Glutamatergic neuron (in vitro differentiated cells): ENCODE measurements at regions not wholly inside any gene's neighbourhood (a gene's known extent, or its start where the extent isn't known, plus 50 kb on each side); places are given as distances from the start of the nearest gene placed in this dataset.

ENCODE experiments used
- DNase-seq: peaks from one replicate; pipeline ENCODE4 v3.0.0; 2022
- H3K27ac Mint-ChIP-seq: one replicate; pipeline ENCODE4 v1.8.0; 2020; ENCODE audit warnings: mild to moderate bottlenecking, mixed read lengths, inconsistent platforms; ENCODE audit not compliant: unreplicated experiment
- H3K27me3 Mint-ChIP-seq: one replicate; pipeline ENCODE4 v1.8.0; 2020; ENCODE audit warnings: mild to moderate bottlenecking, moderate library complexity, mixed read lengths, inconsistent platforms; ENCODE audit not compliant: unreplicated experiment
- H3K36me3 Mint-ChIP-seq: one replicate; pipeline ENCODE4 v1.8.0; 2020; ENCODE audit warnings: mild to moderate bottlenecking, mixed read lengths, inconsistent platforms; ENCODE audit not compliant: unreplicated experiment
- H3K4me1 Mint-ChIP-seq: one replicate; pipeline ENCODE4 v1.8.0; 2020; ENCODE audit warnings: mild to moderate bottlenecking, low read depth, mixed read lengths, inconsistent platforms; ENCODE audit not compliant: unreplicated experiment
- H3K4me3 Mint-ChIP-seq: one replicate; pipeline ENCODE4 v1.8.0; 2020; ENCODE audit warnings: mild to moderate bottlenecking, mixed read lengths, inconsistent platforms; ENCODE audit not compliant: unreplicated experiment
- H3K9me3 Mint-ChIP-seq: one replicate; pipeline ENCODE4 v1.8.0; 2020; ENCODE audit warnings: mild to moderate bottlenecking, moderate library complexity, mixed read lengths, inconsistent platforms; ENCODE audit not compliant: unreplicated experiment
- TF ChIP-seq, protein P1 (sequence below): fragments of 200-600 bp; sonication (generic); IDR thresholded peaks from one replicate; pipeline ENCODE4 v1.5.0; 2021; ENCODE audit not compliant: partially characterized antibody, unreplicated experiment

DNA sequence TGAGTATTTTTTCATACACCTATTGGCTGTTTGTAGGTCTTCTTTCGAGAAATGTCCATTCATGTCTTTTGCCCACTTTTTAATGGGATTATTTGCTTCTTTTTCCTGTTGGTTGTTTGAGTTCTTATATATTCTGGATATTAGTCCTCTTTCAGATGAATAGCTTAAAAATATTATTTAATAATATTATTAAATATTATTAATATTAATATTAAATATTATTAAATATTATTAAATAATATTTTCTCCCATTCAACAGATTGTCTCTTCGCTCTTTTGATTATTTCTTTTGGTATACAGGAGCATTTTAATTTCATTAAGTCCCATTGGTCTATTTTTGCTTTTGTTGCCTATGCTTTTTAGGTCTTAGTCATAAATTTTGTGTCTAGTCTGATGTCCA lies 361.9 kb downstream of the TSN start:
- peaks cover 2% of the 10 kb centered on the region for H3K27me3 Mint-ChIP-seq
- DNase-seq, result no peak
- H3K27ac Mint-ChIP-seq, result no peak overlapping the region
- no peaks in the 10 kb centered on the region for H3K36me3 Mint-ChIP-seq
- H3K4me1 Mint-ChIP-seq, result no peaks in the 10 kb centered on the region
- TF ChIP-seq, protein P1, sequence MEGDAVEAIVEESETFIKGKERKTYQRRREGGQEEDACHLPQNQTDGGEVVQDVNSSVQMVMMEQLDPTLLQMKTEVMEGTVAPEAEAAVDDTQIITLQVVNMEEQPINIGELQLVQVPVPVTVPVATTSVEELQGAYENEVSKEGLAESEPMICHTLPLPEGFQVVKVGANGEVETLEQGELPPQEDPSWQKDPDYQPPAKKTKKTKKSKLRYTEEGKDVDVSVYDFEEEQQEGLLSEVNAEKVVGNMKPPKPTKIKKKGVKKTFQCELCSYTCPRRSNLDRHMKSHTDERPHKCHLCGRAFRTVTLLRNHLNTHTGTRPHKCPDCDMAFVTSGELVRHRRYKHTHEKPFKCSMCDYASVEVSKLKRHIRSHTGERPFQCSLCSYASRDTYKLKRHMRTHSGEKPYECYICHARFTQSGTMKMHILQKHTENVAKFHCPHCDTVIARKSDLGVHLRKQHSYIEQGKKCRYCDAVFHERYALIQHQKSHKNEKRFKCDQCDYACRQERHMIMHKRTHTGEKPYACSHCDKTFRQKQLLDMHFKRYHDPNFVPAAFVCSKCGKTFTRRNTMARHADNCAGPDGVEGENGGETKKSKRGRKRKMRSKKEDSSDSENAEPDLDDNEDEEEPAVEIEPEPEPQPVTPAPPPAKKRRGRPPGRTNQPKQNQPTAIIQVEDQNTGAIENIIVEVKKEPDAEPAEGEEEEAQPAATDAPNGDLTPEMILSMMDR, result no peak
- no peak overlapping the region for H3K4me3 Mint-ChIP-seq
- peaks cover 2% of the 10 kb centered on the region for H3K9me3 Mint-ChIP-seq

- TF ChIP-seq, protein P1, result no peak
- Mint-ChIP-seq H3K27ac (no peak overlapping the region), H3K4me1 (no peaks in the 10 kb centered on the region), H3K36me3 (peaks cover 46% of the 10 kb centered on the region), H3K27me3 (no peaks in the 10 kb centered on the region), H3K4me3 (no peak overlapping the region), H3K9me3 (peaks cover 11% of the 10 kb centered on the region)
- no peak for DNase-seq
Measured at GRCh38 chr2:122129399-122129798, 373.9 kb downstream of the TSN start.

DNA sequence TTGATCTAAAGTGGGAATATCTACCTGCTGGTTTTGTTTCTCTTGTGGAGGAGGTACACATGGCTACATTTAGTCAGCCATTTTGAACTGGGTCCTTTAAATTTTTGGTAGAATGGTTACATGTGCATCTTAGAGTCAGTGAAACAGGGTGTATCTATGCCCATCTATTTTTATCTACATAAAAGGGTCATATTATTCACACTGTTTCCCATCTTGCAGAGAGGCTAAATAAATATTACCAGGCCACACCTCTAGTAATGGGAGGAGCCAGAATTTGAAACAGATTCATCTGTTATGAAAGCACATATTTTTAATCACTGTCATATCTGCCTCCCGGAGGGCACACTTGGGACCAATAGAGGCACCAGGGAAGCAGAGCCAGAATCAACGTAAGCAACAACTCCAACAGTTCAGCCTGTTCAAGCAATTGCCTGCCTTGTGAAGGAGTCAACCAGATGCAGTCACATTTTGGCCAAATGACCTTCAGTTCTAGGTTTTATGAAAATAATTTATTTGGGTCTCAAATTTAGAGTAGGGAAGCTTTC lies 376.8 kb downstream of the TSN start:
- TF ChIP-seq, protein P1, result no peak
- peaks cover 29% of the 10 kb centered on the region for H3K36me3 Mint-ChIP-seq
- peaks cover 2% of the 10 kb centered on the region for H3K27me3 Mint-ChIP-seq
- no peak overlapping the region for H3K27ac Mint-ChIP-seq
- no peak overlapping the region for H3K4me3 Mint-ChIP-seq
- no peak for DNase-seq
- H3K9me3 Mint-ChIP-seq, result peaks cover 11% of the 10 kb centered on the region
- no peaks in the 10 kb centered on the region for H3K4me1 Mint-ChIP-seq

DNA sequence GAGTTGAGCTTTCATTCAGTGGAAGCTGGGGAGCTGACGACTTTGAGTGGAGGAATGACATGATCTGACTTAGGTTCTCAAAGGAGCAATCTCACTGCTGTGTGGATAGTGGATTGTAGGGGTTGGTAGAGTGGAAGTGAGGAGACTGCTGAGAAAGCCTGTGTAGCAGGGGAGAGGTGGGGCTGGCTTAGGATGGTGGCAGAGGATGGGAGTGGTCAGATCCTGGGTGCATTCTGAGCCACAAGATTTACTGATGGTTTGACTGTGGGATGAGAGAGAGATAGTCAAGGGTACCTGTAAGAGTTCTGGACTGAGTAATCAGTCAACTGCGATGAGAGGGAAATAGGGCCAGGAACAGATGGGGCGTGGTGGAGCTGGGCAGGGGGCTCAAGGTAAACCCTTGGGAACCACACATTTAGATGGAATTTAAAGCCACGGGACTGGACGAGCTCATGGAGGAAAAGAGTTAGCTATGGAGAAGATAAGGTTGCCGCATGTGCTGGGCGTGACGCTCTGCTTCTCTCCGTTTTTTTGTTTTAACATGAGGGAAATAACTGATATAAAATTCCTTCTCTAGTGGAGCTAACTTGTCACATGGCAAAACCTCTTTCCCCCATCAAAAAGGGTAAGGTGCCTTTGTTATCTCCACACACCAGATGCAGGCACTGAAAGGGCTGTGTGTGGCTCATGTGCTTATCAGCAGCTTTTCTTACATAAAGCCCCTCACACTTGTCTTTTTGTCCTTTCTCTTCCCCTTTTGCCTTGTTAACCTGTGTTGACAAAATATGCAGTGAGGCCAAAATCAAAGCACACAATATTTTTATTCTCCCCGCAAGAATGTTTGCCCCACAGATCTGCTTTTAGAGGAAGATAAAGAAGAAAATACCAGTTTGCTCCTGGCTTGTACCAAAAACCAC lies 379.8 kb downstream of the TSN start:
- H3K9me3 Mint-ChIP-seq, result peaks cover 5% of the 10 kb centered on the region
- TF ChIP-seq, protein P1, result no peak
- no peak overlapping the region for H3K27ac Mint-ChIP-seq
- H3K4me1 Mint-ChIP-seq, result no peaks in the 10 kb centered on the region
- peaks cover 2% of the 10 kb centered on the region for H3K27me3 Mint-ChIP-seq
- no peak overlapping the region for H3K4me3 Mint-ChIP-seq
- peaks cover 17% of the 10 kb centered on the region for H3K36me3 Mint-ChIP-seq
- no peak for DNase-seq

- Mint-ChIP-seq H3K36me3 (peaks cover 10% of the 10 kb centered on the region), H3K27me3 (peaks cover 2% of the 10 kb centered on the region), H3K4me1 (no peaks in the 10 kb centered on the region), H3K4me3 (no peak overlapping the region), H3K9me3 (no peaks in the 10 kb centered on the region), H3K27ac (no peak overlapping the region)
- TF ChIP-seq, protein P1, result peak; percentile 50
- no peak for DNase-seq
Measured at GRCh38 chr2:122136056-122136455, 380.6 kb downstream of the TSN start.
